ENCODE measurements at regions not wholly inside any gene's neighbourhood (a gene's known extent, or its start where the extent isn't known, plus 50 kb on each side); places are given as distances from the start of the nearest gene placed in this dataset.
"Not testable (repeated sequence)": the region's sequence is repeated elsewhere in the genome, so short reads cannot be mapped to it uniquely, and the experiment has no call there.

DNA sequence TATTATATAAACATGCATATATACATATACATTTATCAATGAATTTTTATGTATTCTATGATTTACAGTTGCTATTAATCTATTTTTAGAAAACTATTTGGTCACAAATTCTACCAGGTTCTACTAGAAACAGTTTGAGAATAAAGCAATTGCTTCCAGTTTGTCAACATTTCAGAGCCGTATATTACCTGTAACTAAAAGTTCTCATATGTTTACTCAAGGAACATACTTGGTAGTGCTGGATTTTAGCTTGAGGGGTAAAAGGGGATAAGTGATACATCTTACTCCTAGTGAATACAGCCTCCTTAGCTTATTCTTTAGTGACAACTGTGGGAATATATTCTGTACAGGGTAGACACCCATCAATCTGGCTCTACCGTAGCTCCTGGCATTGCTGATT is 1590.5 kb upstream of the LRRTM3 start:
- DNase-seq, result no peak

DNA sequence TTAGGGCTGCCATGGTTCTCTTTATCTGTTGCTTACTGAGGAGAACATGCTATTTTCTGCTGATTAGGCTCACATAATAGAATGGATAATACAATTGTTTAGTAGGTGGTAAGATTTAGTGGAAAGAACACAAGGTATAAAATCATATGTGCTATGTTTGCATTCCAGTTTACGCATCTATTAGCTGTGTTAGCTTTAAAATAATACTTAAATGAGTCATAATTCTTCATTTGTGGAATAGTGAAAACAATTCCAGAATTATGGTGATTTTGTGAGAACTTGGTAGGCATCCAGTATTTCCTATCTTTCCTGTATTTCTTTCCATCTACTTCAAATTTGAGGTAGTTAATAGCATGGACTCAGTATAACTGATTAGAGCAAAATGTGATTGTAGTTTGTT is 1585.5 kb upstream of the LRRTM3 start:
- DNase-seq, result no peak

DNA sequence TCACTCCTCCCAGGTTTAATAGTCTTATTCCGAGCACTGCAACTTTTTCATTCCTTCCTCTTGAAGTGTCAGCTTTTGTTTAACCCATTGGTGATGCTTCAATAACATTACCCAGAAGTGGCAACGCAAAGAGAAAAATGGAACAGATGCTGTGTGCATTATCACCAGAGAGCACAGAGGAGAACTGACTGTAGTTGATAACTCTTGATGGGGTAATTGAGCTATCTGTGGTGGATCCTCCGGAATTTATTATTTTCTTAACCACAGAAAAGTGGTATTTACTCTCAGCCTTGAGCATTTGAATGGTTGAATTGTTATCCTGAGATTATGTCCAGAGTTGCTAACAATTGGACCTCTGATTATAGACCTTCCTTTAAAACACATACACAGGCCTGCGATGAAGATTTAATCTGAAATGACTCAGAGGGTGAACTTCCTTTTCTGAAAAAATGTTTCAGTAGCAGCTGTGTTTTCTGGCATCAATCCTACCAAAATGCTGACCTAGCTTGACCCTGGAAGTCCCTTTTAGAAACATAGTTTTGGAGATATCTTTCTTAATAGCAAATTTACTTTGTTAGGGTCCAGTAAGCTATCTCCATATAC is 1584.4 kb upstream of the LRRTM3 start:
- no peak for DNase-seq

DNA sequence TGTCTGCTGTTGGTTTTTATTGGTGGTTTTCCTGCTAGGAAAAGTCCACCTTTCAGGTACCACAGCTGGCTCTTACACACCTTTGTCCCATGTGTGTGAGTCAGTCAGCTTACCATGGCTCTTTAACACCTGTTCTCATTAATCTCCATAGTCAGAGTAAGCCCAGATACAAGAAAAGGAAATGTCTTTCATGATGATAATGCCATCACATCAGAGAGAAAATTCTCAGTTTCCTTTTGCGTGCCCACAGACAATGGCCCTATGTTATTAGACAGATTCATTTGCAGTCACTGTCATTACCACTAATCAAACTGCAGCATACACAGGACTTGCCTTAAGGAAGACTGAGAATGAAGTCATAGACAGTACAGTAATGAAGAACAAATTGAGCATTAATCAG is 1583.6 kb upstream of the LRRTM3 start:
- DNase-seq, result no peak

DNA sequence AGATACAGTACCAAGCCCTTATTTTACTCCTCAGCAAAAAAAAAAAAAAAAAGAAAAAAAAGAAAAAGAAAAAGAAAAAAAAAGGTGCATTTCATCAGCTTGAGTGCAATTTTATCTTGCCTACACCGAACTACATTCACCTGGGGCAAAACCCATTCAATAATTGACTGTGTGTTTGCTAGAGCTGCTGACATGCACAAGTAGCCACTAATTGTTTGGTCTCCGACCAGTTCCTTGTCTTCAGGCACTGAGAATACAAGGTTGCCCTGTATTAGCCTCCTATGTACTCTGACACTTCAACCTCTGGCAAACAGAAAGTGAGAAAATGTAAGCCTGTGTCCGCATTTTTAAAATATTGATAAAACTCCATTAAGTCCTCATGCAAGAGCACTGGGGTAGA is 1579.4 kb upstream of the LRRTM3 start:
- no peak for DNase-seq

DNA sequence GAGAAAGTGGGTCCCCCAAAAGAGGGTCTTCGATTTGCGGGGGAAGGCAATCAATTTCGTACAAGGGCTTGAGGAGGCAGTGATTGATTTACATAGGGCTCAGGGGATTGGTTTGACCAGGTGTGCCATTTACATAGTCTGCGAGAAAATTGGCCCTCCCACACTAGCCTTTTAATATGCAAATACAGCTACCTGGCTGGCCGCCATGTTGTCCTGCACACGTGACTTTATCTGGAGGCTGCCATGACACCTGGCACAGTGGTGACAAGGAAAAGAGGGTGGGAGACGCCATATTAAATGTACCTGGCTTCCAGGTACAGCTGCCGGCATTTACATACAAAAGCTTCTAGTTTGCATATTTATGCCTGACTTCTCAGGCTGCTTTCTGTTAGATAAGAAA is 1577.2 kb upstream of the LRRTM3 start:
- no peak for DNase-seq

DNA sequence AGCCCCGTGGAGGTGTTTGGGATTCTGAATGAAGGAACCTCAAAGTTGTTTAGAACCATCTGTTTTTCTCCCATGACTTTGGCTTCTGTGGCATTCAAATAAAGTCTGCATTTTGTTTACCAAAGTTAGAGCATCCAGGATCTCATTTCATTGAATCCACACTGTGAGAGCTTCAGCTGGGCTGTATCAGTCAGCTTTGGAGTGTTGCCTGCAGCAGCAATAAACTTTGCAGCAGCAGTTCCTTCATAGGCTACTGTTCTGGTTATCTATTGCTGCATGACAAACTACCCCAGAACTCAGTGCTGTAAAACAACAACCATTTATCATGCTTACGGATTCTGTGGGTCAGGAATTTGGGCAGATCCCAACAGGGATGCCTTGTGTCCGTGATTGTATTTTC is 1575.2 kb upstream of the LRRTM3 start:
- no peak for DNase-seq

DNA sequence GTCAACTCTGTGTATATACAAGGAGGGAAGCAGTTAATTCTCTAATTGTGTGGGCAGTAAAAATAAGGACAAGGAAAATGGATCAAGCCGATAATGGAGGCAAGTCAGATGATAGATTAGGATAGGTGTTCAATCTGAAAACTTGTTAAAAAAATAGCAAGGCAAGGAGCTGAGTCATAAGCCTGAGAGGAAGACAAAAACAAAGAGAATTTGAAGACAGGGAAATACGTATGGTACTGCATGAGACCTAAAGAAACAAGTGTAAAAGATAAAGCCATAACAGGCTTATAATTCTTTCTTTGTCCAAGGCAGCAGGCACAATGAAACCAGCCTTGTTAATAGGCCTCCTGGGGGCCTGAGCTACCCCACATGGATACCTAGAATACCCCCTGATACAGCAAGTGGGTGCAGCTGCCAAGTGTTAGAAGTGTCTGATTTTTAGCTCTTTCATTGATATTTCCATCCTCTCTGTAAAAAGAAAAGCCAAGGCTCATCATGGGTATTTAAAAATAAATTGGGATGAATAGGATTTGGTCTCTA is 1570.6 kb upstream of the LRRTM3 start:
- DNase-seq, result no peak

DNA sequence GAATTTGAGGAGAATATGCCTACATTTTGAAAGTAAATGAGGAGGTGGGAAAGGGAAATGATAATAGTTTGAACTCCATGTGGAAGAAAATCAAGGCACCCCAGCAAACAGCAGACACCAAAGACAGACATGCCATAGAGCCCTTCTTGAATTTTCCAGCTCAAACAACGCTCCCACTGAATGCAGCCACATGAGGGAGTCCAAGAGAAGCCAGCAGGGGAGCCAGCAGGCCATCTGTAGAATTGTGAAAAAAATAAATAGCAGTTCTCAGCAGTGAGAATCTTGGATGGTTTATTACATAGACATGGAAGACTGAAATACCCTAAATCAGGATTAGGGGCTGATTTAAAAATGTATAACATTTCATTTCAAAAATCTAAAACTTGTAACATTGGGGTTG is 1567.3 kb upstream of the LRRTM3 start:
- no peak for DNase-seq

DNA sequence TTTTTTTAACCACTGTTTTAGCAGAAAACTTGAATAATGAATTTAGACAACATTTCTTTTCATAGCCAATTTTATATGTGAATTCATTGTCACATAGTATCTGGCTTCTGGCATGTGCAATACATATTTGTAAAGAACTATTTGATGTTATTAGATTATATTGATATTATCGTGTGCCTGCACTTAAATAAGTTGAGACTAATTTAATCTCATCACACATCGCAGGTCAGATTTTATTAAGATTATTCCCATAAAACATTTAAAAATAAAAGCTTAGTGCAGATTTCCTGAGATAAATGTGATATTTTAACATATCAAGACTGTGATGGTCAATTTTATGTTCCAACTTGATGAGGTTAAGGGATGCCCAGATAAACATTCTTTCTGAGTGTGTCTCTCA is 1565.3 kb upstream of the LRRTM3 start:
- no peak for DNase-seq

DNA sequence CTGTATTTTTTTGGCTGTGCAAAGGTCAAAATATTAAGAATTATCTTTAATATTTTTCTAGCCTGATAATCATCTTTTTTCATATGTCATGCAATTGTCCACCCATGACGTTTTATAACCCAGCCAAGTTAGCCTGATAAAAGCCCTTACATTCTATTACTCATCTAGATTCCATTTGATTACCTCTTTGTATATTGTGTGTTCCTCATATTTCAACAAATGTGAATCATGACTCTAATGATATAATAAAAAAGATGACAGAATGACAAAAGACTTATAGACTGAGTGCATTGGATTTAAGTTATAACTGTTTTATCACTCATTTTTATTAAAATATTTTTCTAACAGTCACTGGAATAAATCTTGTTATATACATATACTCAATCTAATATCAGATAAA is 1560.0 kb upstream of the LRRTM3 start:
- DNase-seq, result no peak

DNA sequence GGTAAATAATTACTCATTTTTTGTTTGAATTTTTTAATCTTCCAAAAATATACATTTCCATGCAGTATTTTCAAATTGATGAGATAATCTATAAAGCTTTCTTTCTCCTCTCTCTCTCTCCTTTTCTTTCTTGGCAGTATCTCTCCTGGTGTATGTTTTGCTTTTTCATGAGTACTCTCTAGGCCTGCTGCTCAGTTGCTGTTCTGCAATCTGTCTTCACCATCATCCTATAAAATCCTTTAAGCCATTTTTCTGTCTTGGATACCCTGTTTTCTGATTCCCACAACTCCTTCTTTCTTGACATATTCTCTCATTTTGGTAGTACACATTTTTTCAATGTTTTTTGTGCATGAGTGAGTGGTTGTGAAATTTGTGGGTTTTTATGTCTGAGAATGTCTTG is 1558.1 kb upstream of the LRRTM3 start:
- DNase-seq, result no peak

DNA sequence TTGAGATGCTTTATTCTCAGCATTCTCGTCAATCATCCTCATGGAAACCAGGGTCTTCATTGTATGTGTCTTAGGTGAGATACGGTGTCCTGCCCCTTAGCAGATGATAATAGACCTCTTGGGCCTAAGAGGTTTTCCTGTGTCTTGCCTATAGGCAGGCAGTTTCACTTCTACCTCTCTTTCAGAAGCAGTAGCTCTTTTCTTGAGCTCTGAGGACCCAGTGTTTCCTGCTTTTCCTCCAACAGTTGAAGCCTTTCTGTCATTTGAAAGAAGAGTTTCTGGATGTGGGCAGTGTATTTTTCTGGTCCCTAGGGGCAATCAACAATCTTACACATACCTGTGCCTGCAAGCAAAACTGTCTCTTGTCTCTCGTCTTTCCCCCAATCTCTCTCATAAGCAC is 1550.3 kb upstream of the LRRTM3 start:
- DNase-seq, result no peak

DNA sequence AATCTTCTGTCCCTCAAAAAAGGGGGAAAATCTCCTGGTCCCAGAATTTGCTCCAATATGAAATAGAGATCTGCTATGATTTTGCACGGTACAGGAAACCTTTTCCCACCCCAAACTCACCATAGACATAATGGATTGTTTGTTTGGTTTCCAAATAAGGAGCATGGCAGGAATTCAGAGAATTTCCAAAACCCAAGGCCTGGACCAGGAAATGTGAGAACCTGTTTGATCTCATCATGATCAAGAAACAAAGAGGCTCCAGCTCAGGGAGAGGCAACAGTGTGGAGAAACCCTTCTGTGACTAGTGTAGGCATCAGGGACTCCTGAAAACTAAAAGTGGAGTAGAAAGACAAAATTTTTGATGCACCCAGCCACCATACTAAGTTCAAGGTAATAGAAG is 1548.1 kb upstream of the LRRTM3 start:
- no peak for DNase-seq

DNA sequence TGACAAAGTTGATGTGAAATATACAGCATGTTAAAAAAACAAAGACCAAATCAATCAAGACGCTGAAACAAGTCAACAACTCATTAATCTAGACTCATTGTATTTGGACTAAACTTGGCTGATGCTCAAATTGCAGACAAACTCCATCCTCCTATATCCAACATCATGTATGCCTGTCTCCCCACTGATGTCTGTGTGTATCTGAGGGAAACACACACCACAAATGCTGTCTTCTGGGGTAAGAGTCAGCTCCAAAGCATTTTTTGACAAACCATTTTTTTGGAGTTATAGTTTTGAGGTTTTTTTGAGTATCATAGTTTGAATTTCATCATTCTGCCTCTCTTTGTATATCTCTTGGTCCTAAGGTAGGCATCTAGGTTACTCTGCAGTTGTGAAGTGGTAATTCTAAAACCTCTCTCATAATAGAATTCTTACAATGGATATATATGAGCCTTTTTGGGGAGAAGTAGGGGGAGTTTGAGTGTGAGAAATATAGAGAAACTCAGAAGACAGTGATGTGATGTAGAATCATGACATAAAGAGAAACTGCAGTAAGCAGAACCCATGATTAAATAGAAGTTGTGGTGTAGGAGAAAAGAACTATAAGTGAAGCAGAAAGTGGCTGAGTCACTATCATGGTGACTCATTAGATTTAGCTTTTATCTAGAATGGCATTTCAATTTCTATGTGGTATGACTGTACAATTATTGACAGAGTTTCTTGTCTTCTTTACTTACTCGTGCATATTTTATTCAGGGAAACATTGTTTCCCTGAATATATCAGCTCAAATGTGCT is 1531.1 kb upstream of the LRRTM3 start:
- DNase-seq, result no peak

DNA sequence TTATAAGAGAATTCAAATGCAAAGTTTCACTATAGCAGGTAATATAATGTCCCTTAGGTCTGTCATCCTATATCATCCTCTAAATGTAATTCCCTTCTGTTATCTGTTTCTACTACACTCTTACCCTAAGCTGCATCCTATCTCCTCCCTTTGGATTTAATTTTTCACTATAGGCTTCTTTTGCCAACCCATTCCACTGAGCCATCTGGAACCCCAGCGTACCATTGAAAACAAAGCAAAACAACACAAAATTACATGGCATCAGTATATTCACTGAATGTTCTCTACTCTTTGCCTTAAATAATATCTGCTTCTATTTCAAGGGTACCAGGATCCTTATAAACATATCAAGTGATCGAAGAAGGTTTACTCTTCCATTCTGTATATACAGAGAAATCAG is 1530.2 kb upstream of the LRRTM3 start:
- no peak for DNase-seq

DNA sequence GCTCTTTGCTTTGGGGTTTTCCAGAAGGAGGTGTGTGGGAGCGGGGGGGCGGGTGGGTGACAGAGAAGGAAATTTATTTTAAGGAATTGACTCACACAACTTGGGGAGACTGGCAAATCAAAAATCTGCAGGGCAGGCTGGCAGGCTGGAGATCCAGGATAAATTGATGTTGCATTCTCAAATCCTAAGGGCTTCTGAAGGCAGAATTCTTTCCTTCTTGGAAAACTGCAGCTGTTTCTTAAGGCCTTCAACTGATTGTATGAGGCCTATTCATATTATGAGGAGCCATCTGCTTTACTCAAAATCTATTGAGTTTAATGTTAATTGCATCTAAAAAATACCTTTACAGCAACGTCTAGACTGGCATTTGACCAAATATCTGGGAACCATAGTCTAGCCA is 1528.8 kb upstream of the LRRTM3 start:
- no peak for DNase-seq

DNA sequence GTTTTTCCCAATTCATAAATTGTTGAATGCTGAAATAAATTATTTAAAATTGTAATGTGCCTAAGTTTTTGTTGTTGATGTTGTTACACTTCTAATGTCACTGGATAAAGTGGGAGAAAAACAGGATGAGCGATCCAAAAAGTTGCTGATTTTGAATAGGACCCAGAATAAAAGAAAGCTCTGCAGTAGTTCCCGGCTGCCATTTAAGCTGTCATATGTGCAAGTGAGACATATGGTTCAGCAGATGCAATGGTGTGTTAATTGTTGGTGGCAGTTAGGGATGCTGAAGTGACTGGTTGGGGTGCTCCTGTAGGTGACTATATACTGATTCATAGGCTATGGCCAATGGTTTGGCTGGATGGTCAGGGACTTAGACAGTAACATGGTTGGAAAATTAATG is 1517.4 kb upstream of the LRRTM3 start:
- no peak for DNase-seq

DNA sequence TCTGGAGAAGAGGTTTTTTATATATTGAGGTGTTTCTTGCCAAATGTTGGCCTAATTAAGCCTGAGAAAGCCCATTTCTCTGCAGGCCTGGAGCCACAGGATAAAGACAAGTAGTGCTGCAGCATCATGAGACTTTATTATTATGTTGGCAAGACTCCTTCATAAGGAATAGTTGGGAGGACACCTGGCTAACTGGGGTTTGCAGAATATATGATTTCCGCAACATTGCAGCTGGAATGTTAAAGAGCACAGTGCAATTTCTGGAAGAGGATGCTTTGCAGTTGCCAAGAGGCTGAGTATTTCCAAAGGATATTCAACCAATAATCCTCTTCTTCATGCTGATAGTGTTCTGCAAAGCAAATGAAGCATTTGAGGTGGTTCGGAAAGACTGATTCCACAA is 1512.8 kb upstream of the LRRTM3 start:
- DNase-seq, result no peak

DNA sequence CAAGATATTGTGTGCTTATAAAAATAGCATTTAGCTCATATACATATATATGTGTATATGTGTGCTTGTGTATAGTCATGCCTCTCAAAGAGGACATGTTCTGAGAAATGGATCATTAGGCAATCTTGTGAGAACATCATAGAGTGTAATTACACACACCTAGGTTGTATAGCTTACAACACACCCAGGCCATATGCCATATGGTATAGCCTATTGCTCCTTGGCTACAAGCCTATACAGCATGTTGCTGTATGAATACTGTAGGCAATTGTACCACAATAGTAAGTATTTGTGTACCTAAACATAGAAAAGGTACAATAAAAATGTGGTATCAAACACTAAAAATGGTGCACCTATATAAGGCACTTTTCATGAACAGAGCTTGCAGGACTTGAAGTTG is 1510.5 kb upstream of the LRRTM3 start:
- no peak for DNase-seq

DNA sequence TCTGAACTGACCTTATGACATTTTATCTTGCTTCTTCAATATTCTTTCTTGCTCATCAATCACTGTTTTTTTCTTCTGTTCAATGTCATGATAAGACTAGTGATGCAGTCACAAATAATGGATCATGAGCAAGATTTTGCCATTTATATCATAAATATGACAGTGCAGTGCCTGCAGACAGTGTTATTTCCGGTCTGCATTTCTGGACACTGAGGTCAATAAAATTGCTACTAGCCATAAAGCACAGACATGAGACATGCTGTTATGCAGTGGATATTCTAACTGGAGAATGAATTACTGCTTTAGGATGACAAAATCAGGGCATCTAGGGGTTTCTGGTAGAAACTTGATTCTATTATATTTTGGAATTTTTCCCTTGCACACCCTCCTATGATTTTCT is 1509.7 kb upstream of the LRRTM3 start:
- no peak for DNase-seq

DNA sequence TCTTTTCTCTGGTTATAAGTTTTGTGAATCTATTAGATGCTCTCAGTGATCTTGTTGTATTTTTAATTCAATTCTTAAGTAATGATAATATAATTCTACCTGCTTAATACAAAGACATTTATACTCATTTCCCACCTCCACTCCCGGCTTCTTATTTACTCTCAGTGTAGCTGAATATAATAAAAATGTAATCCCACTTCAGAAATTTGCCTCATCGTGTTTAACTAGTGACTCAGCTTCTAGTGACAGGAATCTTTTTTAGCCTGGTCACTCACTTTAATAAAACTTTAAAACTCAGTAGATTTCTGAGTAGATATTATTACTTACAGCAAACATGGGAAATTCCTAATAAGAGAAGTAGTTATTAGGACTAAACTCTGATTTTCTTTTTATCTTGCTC is 1506.2 kb upstream of the LRRTM3 start:
- DNase-seq, result no peak

DNA sequence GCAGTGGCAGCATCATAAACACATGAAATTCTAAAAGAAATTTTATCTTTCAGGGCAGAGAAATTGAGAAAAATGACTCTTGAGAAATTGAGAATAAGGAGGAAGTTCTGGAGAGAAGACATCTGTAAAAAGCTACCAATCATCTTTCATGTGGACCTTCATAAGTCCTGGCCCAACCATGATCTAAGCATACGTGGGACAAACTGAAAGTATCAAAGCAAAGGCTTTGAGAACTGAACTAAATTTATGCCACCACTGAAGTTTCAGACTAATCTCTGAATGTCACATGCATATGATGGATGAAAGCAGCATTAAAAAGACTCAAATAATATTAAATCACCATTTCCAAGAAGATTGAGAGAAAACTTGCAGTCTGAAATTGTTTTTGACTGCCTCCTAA is 1502.8 kb upstream of the LRRTM3 start:
- no peak for DNase-seq

DNA sequence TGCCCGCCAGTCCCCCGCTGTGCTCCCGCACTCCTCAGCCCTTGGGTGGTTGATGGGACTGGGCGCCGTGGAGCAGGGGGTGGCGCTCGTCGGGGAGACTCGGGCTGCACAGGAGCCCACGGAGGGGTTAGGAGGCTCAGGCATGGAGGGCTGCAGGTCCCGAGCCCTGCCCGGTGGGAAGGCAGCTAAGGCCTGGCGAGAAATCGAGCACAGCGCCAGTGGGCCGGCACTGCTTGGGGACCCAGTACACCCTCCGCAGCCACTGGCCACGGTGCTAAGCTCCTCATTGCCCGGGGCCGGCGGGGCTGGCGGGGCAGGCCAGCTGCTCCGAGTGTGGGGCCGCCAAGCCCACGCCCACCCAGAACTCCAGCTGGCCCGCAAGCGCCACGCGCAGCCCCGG is 1496.5 kb upstream of the LRRTM3 start:
- not testable (repeated sequence) for DNase-seq

DNA sequence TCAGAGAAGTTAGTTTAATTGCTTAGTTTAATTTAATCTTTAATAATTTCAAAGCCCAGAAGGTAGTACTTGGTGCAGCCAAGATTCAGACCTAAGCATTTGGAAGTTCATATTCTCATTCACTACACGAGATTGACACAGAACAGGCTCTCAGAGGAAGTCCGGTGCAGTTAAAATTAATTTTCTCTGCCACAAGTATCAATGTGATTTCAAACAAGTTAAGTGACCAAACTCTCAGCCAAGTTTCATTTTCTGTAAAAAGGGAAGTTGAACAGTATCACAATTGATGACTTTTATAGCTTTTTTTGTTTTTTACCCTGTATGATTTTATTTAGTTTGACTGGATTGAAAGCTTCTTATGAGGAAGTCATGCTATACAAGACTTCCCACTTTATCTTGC is 1494.9 kb upstream of the LRRTM3 start:
- no peak for DNase-seq

All from activated T-cell treated with anti-CD3 and anti-CD28 coated beads for 4 hours (primary cell).